ENCODE measurements at regions not wholly inside any gene's neighbourhood (a gene's known extent, or its start where the extent isn't known, plus 50 kb on each side); places are given as distances from the start of the nearest gene placed in this dataset.

- no peak for TF ChIP-seq CTCF (IDR thresholded peaks at IDR 0.05)
- no peak for TF ChIP-seq POLR2A (IDR thresholded peaks at IDR 0.05)
- TF ChIP-seq POLR2AphosphoS5 (IDR thresholded peaks at IDR 0.05), result no peak
These were observed 727.3 kb upstream of the LMO3 start for GRCh38 chr12:17333287-17333686.
